ENCODE measurements at regions not wholly inside any gene's neighbourhood (a gene's known extent, or its start where the extent isn't known, plus 50 kb on each side); places are given as distances from the start of the nearest gene placed in this dataset.

DNA sequence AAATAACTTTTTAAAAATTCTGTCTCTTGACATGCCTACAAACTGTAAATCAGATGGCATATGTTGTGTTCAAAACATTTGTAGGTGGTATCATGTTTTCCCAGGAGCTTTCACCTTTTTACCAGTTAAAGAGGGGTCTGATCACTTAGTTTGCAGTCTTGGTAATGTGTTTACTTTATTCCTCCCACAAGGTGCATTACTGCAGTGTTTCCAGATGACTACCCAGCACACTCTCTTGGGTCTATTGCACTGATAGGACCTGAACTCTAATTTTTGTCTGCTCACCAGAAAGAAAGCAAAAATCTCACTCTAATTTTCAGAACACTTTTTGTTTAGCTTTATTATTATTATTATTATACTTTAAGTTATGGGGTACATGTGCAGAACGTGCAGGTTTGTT, 734.1 kb downstream of the GBE1 start:
- no peaks in the 10 kb centered on the region for H3K27me3 Mint-ChIP-seq
- intact Hi-C loops (cut with micrococcal nuclease): no loop called here
- no peak overlapping the region for H3K27ac Mint-ChIP-seq
- H3K36me3 Mint-ChIP-seq (ENCODE audit: low read depth): no peaks in the 10 kb centered on the region
- no peaks in the 10 kb centered on the region for H3K9me3 Mint-ChIP-seq
- H3K4me1 Mint-ChIP-seq (ENCODE audit: low read depth): no peaks in the 10 kb centered on the region
- no peak overlapping the region for H3K4me3 Mint-ChIP-seq

DNA sequence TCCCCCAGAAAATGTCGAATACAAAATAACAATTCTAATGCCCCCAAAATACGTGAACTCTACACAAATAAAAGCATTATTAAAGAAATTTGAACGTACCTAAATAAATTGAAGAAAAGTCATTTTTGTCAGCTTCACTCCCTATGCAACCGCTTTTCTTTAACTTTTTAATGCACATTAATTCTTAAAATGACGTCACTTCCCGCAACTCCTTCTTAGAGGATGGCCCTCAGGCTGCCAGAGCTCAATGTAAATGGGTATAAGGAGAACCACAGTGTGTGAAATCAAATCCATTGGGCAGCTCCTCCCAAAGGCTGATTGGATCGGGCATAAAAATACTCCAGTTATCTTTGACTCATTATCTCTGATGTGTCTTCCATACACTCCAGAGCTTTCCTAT, 736.9 kb downstream of the GBE1 start:
- Mint-ChIP-seq H3K4me1 (ENCODE audit: low read depth) (no peaks in the 10 kb centered on the region), H3K36me3 (ENCODE audit: low read depth) (no peaks in the 10 kb centered on the region), H3K27me3 (no peaks in the 10 kb centered on the region), H3K27ac (no peak overlapping the region), H3K9me3 (no peaks in the 10 kb centered on the region), H3K4me3 (no peak overlapping the region)
- intact Hi-C loops (cut with micrococcal nuclease): no loop called here

DNA sequence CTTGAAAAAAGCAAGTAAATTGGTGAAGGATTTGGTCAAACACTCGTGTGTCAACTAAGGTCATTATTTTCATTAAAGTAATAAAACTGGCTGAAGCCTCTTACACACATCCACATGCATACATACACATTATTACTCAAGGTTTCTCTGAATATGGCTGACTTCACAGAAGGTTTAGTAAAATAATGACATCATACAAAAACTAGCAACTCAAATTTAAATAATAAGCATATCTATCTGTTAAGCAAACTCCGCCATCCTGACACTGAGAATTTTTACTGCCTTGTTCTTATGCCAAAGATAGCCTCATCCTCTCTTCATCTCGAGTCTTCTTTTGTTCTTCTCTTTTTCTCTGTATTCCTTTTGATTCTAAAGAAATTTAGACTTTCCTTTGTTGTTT, 739.1 kb downstream of the GBE1 start:
- no peaks in the 10 kb centered on the region for H3K36me3 Mint-ChIP-seq (ENCODE audit: low read depth)
- H3K4me1 Mint-ChIP-seq (ENCODE audit: low read depth): no peaks in the 10 kb centered on the region
- intact Hi-C loops (cut with micrococcal nuclease): no loop called here
- H3K9me3 Mint-ChIP-seq: peaks cover 5% of the 10 kb centered on the region
- no peak overlapping the region for H3K27ac Mint-ChIP-seq
- no peaks in the 10 kb centered on the region for H3K27me3 Mint-ChIP-seq
- no peak overlapping the region for H3K4me3 Mint-ChIP-seq

DNA sequence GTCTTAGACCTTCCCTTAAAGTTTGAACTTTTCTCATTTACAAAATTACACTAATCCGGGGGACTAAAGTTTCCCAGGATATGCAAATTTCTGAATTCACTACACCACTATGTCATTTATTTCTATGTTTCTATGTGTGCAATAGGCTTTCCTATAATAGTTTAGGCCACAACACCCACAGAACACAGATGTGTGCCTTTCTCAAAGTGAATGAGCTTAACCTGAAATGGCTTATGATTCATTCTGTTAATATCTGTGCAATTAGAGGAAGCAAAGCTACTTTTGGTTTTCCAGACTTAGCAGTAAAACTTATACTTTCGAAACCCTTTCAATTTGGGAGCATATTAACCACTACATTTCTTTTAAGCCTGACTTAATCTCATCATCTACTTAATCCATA, 748.1 kb downstream of the GBE1 start:
- H3K9me3 Mint-ChIP-seq: peaks cover 49% of the 10 kb centered on the region
- H3K27ac Mint-ChIP-seq: no peak overlapping the region
- intact Hi-C loops (cut with micrococcal nuclease): no loop called here
- H3K27me3 Mint-ChIP-seq: no peaks in the 10 kb centered on the region
- no peak overlapping the region for H3K4me3 Mint-ChIP-seq
- no peaks in the 10 kb centered on the region for H3K4me1 Mint-ChIP-seq (ENCODE audit: low read depth)
- H3K36me3 Mint-ChIP-seq (ENCODE audit: low read depth): no peaks in the 10 kb centered on the region

DNA sequence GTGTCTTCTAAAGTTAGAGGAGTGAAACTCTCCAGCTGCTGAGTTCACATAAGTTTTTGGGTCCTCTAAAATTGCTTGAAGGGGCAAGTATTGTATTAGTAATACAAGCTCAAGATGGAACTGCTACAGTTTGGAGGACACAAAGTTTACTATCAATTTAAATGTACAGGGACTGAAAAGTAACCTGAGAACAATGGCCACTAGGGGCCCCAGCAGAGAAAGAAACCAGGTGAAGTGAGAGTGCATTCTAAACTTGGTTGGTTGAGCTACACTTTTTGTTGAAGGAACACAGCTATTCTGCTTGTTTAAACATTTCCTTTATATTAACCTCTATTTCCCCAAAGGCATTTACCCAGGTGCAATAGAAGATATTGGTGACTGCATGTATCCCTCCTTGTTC, 755.5 kb downstream of the GBE1 start:
- Mint-ChIP-seq H3K4me3 (no peak overlapping the region), H3K27me3 (no peaks in the 10 kb centered on the region), H3K4me1 (ENCODE audit: low read depth) (no peaks in the 10 kb centered on the region), H3K9me3 (peaks cover 17% of the 10 kb centered on the region), H3K36me3 (ENCODE audit: low read depth) (no peaks in the 10 kb centered on the region), H3K27ac (no peak overlapping the region)
- intact Hi-C loops (cut with micrococcal nuclease): no loop called here

DNA sequence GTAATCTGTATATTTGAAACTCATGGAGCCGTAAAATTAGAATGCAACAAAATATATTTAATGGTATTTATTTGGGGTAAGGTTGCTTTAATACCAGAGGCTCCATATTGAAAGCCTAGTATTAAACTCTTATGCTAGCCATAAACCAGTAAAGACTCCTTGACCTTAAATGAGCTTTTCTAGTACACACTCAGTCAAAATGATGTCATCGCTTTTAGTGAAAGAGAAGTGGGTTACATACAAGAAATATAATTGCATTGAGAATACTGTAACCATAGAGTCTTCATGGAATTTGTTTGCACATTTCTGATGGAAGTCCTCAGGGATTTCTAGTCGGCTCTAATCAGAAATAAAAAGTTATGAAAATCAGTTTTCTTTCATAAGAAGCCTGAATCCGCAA, 757.6 kb downstream of the GBE1 start:
- peaks cover 4% of the 10 kb centered on the region for H3K9me3 Mint-ChIP-seq
- no peaks in the 10 kb centered on the region for H3K36me3 Mint-ChIP-seq (ENCODE audit: low read depth)
- no peaks in the 10 kb centered on the region for H3K4me1 Mint-ChIP-seq (ENCODE audit: low read depth)
- H3K27me3 Mint-ChIP-seq: no peaks in the 10 kb centered on the region
- no peak overlapping the region for H3K27ac Mint-ChIP-seq
- H3K4me3 Mint-ChIP-seq: no peak overlapping the region
- intact Hi-C loops (cut with micrococcal nuclease): no loop called here

DNA sequence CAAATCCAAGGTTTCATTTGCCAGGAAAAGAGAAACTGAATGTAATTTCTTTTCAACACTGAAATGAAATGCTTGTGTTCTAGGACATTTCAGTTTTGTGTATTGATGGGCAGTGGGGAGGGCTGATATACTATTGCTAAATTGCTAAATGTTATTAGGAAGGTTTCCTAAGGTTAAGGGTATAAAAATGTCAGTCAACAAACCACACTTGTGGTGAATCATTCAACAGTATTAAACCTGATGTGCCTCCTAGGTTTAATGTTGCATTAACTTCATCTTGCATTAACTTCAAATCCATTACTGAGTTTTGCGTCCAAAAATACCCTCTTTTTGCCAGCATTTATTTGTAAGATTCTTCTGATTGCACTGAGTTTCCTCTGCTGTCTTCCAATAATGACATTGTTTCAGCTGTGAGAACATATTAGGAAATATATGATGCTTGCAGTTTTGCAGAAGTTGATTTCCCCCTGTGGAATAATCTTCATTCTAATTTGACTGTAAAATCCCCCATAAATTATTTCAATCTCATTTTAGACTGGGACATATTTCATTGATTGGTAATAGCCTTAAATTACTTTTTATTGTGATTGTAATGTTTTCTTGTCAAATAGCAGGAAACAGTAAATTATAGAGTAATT, 758.3 kb downstream of the GBE1 start:
- Mint-ChIP-seq H3K27me3 (no peaks in the 10 kb centered on the region), H3K4me3 (no peak overlapping the region), H3K27ac (no peak overlapping the region), H3K4me1 (ENCODE audit: low read depth) (no peaks in the 10 kb centered on the region), H3K36me3 (ENCODE audit: low read depth) (no peaks in the 10 kb centered on the region), H3K9me3 (no peaks in the 10 kb centered on the region)
- intact Hi-C loops (cut with micrococcal nuclease): no loop called here

DNA sequence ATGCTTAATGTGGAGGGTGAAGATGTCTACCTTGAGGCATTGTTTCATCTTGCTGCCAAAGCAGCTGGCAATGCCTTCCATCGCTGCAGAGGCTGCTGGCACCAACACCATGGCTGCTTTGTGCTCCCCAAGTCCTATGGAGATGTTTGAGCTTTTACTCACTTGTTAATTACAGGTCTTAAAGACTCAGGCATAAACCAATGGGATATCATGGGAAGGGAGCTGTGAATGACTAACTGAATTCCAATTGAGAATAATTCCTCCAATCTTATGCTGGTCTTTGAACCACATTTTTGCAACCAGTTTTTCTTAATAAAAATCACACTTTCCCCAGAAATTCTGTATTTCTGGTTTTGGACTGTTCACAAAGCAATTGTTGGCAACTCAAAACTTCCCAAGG, 762.0 kb downstream of the GBE1 start:
- H3K27ac Mint-ChIP-seq: no peak overlapping the region
- intact Hi-C loops (cut with micrococcal nuclease): no loop called here
- no peaks in the 10 kb centered on the region for H3K4me1 Mint-ChIP-seq (ENCODE audit: low read depth)
- H3K36me3 Mint-ChIP-seq (ENCODE audit: low read depth): no peaks in the 10 kb centered on the region
- H3K27me3 Mint-ChIP-seq: no peaks in the 10 kb centered on the region
- H3K9me3 Mint-ChIP-seq: peaks cover 11% of the 10 kb centered on the region
- no peak overlapping the region for H3K4me3 Mint-ChIP-seq

DNA sequence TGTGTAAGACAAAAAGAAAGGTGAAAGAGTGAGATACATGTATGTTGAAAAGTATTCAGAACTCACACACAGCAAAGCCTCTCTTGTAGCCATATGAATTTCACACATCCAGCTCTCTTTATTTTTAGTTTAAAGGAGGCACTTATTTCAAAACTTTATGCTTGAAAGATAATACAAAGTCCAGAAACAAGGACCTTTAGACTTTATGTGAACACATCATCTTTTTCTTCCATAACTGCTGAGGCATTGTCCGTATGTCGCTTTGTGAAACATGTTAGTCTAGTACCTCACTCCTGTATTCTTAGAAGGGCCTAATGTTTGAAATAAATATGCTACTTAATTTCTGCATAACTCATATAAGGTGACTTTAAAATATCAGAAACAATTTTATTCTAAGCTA, 763.4 kb downstream of the GBE1 start:
- Mint-ChIP-seq H3K4me1 (ENCODE audit: low read depth) (no peaks in the 10 kb centered on the region), H3K27me3 (no peaks in the 10 kb centered on the region), H3K27ac (no peak overlapping the region), H3K9me3 (peaks cover 21% of the 10 kb centered on the region), H3K4me3 (no peak overlapping the region), H3K36me3 (ENCODE audit: low read depth) (no peaks in the 10 kb centered on the region)
- intact Hi-C loops (cut with micrococcal nuclease): no loop called here

DNA sequence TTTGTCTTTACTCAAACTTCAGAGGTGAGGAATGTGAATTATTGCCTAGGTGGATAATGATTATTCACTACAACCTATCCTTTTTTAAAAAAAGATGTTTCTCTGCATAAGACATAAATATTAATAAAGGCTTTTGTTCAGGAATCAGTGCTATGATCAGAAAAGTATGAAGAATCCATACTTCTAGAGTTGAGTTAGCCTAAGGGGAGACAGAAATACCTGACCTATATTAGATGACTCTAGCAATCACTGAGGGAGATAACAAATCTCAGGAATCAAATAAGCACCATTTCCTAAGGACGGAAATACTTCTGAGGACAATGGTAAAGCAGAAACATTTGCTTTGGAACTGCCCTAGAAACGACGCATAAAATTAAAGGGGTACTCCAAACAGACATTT, 763.8 kb downstream of the GBE1 start:
- Mint-ChIP-seq H3K4me1 (ENCODE audit: low read depth) (no peaks in the 10 kb centered on the region), H3K9me3 (peaks cover 21% of the 10 kb centered on the region), H3K36me3 (ENCODE audit: low read depth) (no peaks in the 10 kb centered on the region), H3K27me3 (no peaks in the 10 kb centered on the region), H3K27ac (no peak overlapping the region), H3K4me3 (no peak overlapping the region)
- intact Hi-C loops (cut with micrococcal nuclease): no loop called here

DNA sequence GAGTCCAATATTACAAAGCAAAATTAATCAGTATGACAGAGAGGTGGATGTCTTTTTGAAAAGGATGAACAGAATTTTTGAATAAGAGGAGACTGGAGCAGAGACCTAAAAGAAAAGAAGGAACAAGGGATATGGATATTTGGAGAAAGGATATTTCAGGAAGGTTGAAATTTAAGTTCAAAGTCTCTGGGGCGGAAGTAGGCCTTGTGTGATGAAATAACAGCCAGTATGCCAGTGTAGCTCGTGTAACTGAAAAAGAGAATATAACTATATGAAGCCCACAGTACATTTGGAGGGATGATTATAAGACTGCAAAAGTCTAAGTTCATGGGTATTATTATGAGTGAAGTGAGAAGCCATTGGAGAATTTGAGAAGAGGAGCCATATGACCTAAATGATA, 766.7 kb downstream of the GBE1 start:
- H3K36me3 Mint-ChIP-seq (ENCODE audit: low read depth): no peaks in the 10 kb centered on the region
- intact Hi-C loops (cut with micrococcal nuclease): no loop called here
- H3K4me1 Mint-ChIP-seq (ENCODE audit: low read depth): no peaks in the 10 kb centered on the region
- H3K27me3 Mint-ChIP-seq: no peaks in the 10 kb centered on the region
- no peak overlapping the region for H3K4me3 Mint-ChIP-seq
- H3K27ac Mint-ChIP-seq: no peak overlapping the region
- H3K9me3 Mint-ChIP-seq: peaks cover 21% of the 10 kb centered on the region

DNA sequence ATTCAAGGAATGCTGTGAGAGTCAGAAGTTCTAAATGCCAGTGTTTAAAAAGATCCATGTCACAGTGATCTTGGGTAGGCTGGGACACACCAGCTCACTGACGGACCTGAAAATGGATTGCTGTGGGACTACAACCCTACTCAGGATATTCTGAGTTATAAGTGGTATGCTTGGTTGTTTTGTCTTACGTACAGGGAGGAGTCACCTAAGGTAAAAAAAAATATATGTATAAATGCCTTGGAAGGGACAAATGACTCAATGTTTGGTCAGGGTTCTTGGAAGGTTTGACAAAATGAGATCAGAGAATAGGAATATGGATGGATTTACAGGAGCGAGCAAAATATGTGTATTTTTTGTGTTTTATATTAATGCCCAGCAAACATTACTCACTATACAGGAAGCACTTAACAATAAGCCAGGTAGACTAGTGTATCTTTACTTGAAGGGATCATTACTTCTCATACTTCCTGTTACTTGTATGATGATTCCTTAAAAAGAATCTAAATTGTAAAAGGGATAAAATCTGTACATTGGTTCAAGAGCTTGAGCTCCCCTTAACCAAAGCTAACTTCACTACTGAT, 767.3 kb downstream of the GBE1 start:
- H3K27me3 Mint-ChIP-seq: no peaks in the 10 kb centered on the region
- intact Hi-C loops (cut with micrococcal nuclease): no loop called here
- H3K4me1 Mint-ChIP-seq (ENCODE audit: low read depth): no peaks in the 10 kb centered on the region
- H3K36me3 Mint-ChIP-seq (ENCODE audit: low read depth): no peaks in the 10 kb centered on the region
- H3K27ac Mint-ChIP-seq: no peak overlapping the region
- no peak overlapping the region for H3K4me3 Mint-ChIP-seq
- H3K9me3 Mint-ChIP-seq: peaks cover 21% of the 10 kb centered on the region

DNA sequence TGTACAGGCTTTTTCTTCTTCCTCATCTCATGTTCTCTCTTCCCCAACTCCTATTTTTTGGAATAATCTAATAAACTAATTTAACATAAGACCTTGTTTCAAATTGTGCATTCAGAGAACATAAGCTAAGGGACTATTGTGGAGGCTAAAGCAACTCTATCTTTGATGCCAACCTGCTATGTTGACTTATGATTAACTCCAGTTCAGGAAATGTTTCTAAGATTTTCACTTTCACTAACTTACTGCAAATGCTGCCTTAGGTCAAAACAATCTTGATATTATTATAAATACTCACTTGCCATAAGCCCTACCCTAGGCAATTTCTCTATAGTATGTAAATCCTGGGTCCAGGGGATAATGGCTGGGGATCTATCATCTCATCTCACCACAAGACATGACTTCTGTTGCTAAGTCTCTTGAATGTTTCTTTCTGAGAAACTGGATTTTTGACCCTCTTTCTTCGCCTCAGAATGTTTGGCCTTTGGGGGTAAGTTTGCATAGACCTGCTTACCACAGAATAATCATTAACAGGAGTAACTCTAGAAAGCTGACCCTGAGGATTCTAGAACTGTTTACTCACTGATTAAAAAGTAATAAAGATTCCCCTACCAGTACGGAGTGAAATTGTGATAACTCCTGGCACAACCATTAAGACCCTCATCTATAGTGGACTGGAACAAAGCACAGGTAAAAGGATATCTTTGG, 768.1 kb downstream of the GBE1 start:
- H3K27me3 Mint-ChIP-seq: no peaks in the 10 kb centered on the region
- no peak overlapping the region for H3K27ac Mint-ChIP-seq
- H3K36me3 Mint-ChIP-seq (ENCODE audit: low read depth): no peaks in the 10 kb centered on the region
- intact Hi-C loops (cut with micrococcal nuclease): no loop called here
- no peak overlapping the region for H3K4me3 Mint-ChIP-seq
- H3K4me1 Mint-ChIP-seq (ENCODE audit: low read depth): no peaks in the 10 kb centered on the region
- H3K9me3 Mint-ChIP-seq: peaks cover 24% of the 10 kb centered on the region

DNA sequence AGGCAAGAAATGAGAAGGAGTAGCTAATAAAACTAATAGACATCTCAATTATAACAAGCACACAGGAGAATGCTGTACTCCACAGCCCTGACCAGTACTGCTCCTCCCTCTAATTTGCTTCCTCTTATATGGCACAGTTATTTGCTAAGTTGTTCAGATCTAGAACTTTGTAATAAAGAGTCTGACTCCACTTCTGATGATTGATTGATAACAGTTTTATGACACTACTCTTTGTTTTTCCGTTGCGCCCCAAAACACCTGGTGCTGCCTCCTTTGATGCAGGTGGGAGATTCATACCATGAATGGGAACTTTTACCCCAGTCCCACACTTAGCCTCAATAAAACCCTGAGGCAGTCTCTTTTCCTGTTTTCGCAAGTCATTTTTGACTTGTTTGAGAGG, 777.7 kb downstream of the GBE1 start:
- intact Hi-C loops (cut with micrococcal nuclease): no loop called here
- H3K27ac Mint-ChIP-seq: no peak overlapping the region
- no peaks in the 10 kb centered on the region for H3K4me1 Mint-ChIP-seq (ENCODE audit: low read depth)
- peaks cover 62% of the 10 kb centered on the region for H3K9me3 Mint-ChIP-seq
- no peaks in the 10 kb centered on the region for H3K36me3 Mint-ChIP-seq (ENCODE audit: low read depth)
- H3K27me3 Mint-ChIP-seq: no peaks in the 10 kb centered on the region
- no peak overlapping the region for H3K4me3 Mint-ChIP-seq

Measured in dendritic cell treated with granulocyte-macrophage colony-stimulating factor and Interleukin-4, amounts not matched to agents 40 ng/mL and 50 ng/mL, for 4 days (primary cell).